HL-60 (cell line): ENCODE measurements at regions not wholly inside any gene's neighbourhood (a gene's known extent, or its start where the extent isn't known, plus 50 kb on each side); places are given as distances from the start of the nearest gene placed in this dataset.
A peak's percentile ranks its signal among the peaks of the same experiment; 100 is the strongest.

Experiments used
- DNase-seq, 2 experiments: peaks; one replicate each; pipeline ENCODE4 v3.0.0-alpha.2; 2010 to 2020; ENCODE audit warnings: low read depth in 1 of 2, low spot score in 1 of 2
- H3K27ac ChIP-seq: fragments of 250-450 bp; sonication (Bioruptor Pico); replicated peaks from 2 replicates; pipeline ENCODE4 v1.5.1; 2020; ENCODE audit warnings: mild to moderate bottlenecking, moderate library complexity
- H3K27me3 ChIP-seq: fragments of 250-450 bp; sonication (Bioruptor Pico); 2 replicates; pipeline ENCODE4 v1.5.1; 2021; ENCODE audit warnings: mild to moderate bottlenecking, moderate library complexity; ENCODE audit not compliant: insufficient read depth, poor library complexity, severe bottlenecking
- H3K4me3 ChIP-seq: replicated peaks from 2 replicates; pipeline ENCODE4 v1.5.1; 2011; ENCODE audit warnings: mild to moderate bottlenecking, control low read depth, low read length; ENCODE audit not compliant: insufficient read depth
- GABPA ChIP-seq: IDR thresholded peaks from 2 replicates; pipeline ENCODE4 v1.6.1; 2012; ENCODE audit warnings: low read depth
- POLR2AphosphoS5 ChIP-seq: IDR thresholded peaks from 2 replicates; pipeline ENCODE4 v1.6.1; 2012; ENCODE audit warnings: low read depth
- SPI1 ChIP-seq: IDR thresholded peaks from 2 replicates; pipeline ENCODE4 v1.6.1; 2012; ENCODE audit warnings: low read depth, mild to moderate bottlenecking, borderline replicate concordance
- TF ChIP-seq, protein P1 (sequence below): IDR thresholded peaks from 2 replicates; pipeline ENCODE4 v1.6.1; 2012; ENCODE audit warnings: low read depth; ENCODE audit not compliant: insufficient replicate concordance
- TF ChIP-seq, protein P2 (sequence below): IDR thresholded peaks from one replicate; pipeline ENCODE4 v1.5.1; 2011; ENCODE audit warnings: low read length, control low read depth, inconsistent platforms; ENCODE audit not compliant: insufficient read depth

DNA sequence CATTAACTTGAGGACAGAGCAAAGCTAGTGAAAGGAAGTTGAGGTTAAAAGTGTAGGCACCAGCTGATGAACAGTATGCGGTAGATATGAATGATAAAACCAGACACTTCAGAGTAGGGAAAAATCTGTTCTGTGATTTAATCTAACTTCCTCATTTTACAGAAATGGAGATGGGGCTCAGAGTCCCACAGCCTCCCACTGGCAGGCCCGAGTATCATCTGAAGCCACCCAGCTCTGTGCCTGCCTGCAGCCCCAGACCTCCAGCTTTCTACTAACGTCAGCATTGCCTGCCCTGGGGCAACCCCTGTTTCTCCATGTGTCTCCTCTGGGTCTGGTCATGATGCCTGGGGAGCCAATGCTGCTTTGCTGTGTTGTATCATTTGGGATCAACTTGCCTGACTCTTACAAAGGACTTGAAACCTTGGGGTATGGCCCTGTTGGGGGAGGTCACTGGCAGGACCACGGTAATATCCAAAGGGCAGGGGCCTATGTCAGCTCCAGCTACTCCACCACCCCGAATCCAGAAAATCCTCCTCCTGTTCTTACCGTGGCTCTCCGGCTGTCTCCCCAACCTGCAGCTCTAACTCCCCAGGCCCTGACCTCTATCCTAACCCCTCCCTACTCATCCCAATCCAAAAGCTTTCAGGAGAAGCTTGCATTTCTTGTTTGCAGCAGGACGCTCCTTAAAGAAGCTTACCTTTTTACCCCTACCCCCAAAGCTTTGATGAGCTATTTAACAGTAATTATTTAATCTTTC lies 56.2 kb upstream of the NPY start:
- TF ChIP-seq, protein P1, sequence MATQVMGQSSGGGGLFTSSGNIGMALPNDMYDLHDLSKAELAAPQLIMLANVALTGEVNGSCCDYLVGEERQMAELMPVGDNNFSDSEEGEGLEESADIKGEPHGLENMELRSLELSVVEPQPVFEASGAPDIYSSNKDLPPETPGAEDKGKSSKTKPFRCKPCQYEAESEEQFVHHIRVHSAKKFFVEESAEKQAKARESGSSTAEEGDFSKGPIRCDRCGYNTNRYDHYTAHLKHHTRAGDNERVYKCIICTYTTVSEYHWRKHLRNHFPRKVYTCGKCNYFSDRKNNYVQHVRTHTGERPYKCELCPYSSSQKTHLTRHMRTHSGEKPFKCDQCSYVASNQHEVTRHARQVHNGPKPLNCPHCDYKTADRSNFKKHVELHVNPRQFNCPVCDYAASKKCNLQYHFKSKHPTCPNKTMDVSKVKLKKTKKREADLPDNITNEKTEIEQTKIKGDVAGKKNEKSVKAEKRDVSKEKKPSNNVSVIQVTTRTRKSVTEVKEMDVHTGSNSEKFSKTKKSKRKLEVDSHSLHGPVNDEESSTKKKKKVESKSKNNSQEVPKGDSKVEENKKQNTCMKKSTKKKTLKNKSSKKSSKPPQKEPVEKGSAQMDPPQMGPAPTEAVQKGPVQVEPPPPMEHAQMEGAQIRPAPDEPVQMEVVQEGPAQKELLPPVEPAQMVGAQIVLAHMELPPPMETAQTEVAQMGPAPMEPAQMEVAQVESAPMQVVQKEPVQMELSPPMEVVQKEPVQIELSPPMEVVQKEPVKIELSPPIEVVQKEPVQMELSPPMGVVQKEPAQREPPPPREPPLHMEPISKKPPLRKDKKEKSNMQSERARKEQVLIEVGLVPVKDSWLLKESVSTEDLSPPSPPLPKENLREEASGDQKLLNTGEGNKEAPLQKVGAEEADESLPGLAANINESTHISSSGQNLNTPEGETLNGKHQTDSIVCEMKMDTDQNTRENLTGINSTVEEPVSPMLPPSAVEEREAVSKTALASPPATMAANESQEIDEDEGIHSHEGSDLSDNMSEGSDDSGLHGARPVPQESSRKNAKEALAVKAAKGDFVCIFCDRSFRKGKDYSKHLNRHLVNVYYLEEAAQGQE = no peak
- TF ChIP-seq, protein P2, sequence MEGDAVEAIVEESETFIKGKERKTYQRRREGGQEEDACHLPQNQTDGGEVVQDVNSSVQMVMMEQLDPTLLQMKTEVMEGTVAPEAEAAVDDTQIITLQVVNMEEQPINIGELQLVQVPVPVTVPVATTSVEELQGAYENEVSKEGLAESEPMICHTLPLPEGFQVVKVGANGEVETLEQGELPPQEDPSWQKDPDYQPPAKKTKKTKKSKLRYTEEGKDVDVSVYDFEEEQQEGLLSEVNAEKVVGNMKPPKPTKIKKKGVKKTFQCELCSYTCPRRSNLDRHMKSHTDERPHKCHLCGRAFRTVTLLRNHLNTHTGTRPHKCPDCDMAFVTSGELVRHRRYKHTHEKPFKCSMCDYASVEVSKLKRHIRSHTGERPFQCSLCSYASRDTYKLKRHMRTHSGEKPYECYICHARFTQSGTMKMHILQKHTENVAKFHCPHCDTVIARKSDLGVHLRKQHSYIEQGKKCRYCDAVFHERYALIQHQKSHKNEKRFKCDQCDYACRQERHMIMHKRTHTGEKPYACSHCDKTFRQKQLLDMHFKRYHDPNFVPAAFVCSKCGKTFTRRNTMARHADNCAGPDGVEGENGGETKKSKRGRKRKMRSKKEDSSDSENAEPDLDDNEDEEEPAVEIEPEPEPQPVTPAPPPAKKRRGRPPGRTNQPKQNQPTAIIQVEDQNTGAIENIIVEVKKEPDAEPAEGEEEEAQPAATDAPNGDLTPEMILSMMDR = no peak
- TF ChIP-seq SPI1 (no peak), GABPA (no peak), POLR2AphosphoS5 (no peak)
- peaks cover 3% of the 10 kb centered on the region for H3K27me3 ChIP-seq
- no peak overlapping the region for H3K27ac ChIP-seq
- H3K4me3 ChIP-seq = no peak overlapping the region
- DNase-seq = peak in 1 of 2 experiments; percentile 5

DNA sequence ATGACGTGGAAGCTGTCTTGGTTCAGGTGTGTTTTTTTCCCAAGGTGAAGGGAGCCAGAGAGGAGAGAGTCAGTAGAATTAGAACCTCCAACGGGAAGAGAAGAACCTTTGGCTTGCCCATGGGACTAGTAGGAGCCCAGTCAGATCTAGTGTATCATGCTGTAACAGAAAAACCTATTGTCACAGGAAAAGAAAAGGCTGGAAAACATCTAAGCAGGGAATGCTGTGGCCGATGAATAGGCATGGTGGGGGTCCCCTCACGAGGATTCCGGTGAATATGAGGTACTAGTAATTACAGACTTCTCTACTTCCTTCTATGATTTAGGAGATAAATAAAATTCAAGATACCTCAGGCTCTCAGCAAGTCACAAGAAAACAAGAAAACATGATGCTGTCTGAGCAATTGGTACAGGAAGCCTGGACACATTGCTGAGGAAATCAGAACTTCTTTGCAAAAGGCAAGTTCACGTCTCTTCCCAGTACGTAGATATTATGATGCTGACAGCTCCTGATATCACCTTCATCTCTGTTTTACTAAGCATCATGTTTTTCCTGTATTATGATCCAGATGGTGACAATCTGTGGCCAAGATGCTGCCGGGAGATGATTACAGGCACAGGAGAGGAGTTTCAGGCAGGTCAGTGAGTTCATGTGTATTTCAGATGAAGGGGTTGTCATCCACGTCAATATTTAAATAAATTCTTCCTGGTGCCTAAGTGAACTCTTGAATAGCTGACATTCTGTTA lies 54.3 kb upstream of the NPY start:
- TF ChIP-seq, protein P2 = no peak
- TF ChIP-seq, protein P1 = no peak
- TF ChIP-seq SPI1 (no peak), POLR2AphosphoS5 (no peak), GABPA (no peak)
- Histone ChIP-seq H3K27me3 (peaks cover 3% of the 10 kb centered on the region), H3K4me3 (no peak overlapping the region), H3K27ac (no peak overlapping the region)
- DNase-seq = no peak

DNA sequence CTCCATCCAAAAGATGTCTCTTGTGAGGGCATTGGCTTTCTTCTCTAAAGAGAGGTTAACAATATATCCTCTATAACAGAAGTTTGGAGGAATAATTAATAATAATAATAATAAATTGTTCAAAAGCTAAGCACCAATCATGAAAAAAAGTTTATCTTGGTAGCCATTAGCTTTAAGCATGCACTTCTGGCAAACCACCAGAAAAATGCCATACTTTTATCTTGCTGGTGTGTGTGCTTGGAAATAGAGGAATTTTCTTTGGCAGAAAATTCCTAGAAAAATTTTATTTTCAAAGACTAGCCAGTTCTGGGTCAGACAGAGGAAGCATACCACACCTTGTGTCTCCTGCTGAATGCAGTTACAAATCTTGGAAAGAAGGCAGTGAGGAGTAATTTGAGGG lies 52.5 kb upstream of the NPY start:
- TF ChIP-seq SPI1 (no peak), POLR2AphosphoS5 (no peak), GABPA (no peak)
- TF ChIP-seq, protein P1 = no peak
- TF ChIP-seq, protein P2 = no peak
- DNase-seq = no peak
- Histone ChIP-seq H3K27ac (no peak overlapping the region), H3K4me3 (no peak overlapping the region), H3K27me3 (peaks cover 3% of the 10 kb centered on the region)
